HUES48 (cell line): ENCODE measurements at regions not wholly inside any gene's neighbourhood (a gene's known extent, or its start where the extent isn't known, plus 50 kb on each side); places are given as distances from the start of the nearest gene placed in this dataset.

Experiments
- H3K27ac ChIP-seq: one replicate; pipeline ENCODE4 v1.7.0; 2013; ENCODE audit warnings: low read depth, low read length, inconsistent platforms
- H3K27me3 ChIP-seq: 2 replicates; pipeline ENCODE4 v1.6.1; 2013; ENCODE audit warnings: mild to moderate bottlenecking, low read length; ENCODE audit not compliant: control insufficient read depth, insufficient read depth
- H3K36me3 ChIP-seq: 2 replicates; pipeline ENCODE4 v1.6.1; 2013; ENCODE audit warnings: low read length; ENCODE audit not compliant: control insufficient read depth, insufficient read depth
- H3K4me1 ChIP-seq: 2 replicates; pipeline ENCODE4 v1.6.1; 2013; ENCODE audit warnings: mild to moderate bottlenecking, low read length; ENCODE audit not compliant: control insufficient read depth, insufficient read depth
- H3K4me3 ChIP-seq: 2 replicates; pipeline ENCODE4 v1.5.1; 2013; ENCODE audit warnings: mild to moderate bottlenecking, low read depth, low read length
- H3K9ac ChIP-seq: 2 replicates; pipeline ENCODE4 v1.6.1; 2013; ENCODE audit warnings: mild to moderate bottlenecking, low read depth, low read length, moderate library complexity
- H3K9me3 ChIP-seq: 2 replicates; pipeline ENCODE4 v1.6.1; 2013; ENCODE audit warnings: low read length; ENCODE audit not compliant: control insufficient read depth, insufficient read depth

- no peaks in the 10 kb centered on the region for H3K27me3 ChIP-seq
- H3K9me3 ChIP-seq: no peaks in the 10 kb centered on the region; the same call in 1 of the 2 replicates
- no peak overlapping the region for H3K27ac ChIP-seq
- no peak overlapping the region for H3K9ac ChIP-seq
- H3K4me3 ChIP-seq: no peak overlapping the region
- H3K36me3 ChIP-seq: no peaks in the 10 kb centered on the region
- peaks cover 5% of the 10 kb centered on the region; the same call in 1 of the 2 replicates for H3K4me1 ChIP-seq
Measured at GRCh38 chr13:111864566-111864965, 202.4 kb upstream of the SOX1 start.

DNA sequence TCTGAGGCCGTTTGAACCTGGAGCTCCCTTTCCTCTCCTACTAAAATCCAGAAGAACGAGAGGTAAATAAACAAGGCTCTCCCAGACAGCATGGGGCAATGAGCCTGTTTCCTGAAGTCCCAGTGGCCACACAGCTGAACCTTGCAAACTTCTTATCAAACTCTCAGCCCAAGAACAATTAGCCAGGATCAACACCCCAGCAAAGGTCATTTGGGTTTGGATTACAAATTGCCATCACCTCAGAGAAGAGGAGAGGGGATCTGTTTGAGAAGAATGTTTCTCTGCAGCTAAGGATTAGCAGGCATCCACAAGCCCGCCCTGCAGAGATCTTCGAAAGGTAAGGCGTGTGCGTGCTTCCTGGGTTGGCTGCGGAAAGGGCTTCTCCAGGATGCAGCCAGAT lies 201.9 kb upstream of the SOX1 start:
- Histone ChIP-seq H3K4me3 (no peak overlapping the region), H3K4me1 (peaks cover under 1% of the 10 kb centered on the region; the same call in 1 of the 2 replicates), H3K9ac (no peak overlapping the region), H3K36me3 (no peaks in the 10 kb centered on the region), H3K27ac (no peak overlapping the region), H3K9me3 (no peaks in the 10 kb centered on the region; the same call in 1 of the 2 replicates), H3K27me3 (no peaks in the 10 kb centered on the region)

- H3K36me3 ChIP-seq: no peaks in the 10 kb centered on the region
- H3K9me3 ChIP-seq: no peaks in the 10 kb centered on the region; the same call in 1 of the 2 replicates
- no peak overlapping the region for H3K27ac ChIP-seq
- no peaks in the 10 kb centered on the region for H3K4me1 ChIP-seq
- no peak overlapping the region for H3K4me3 ChIP-seq
- no peaks in the 10 kb centered on the region for H3K27me3 ChIP-seq
- H3K9ac ChIP-seq: no peak overlapping the region
Measured at GRCh38 chr13:111865826-111866225, 201.1 kb upstream of the SOX1 start.

DNA sequence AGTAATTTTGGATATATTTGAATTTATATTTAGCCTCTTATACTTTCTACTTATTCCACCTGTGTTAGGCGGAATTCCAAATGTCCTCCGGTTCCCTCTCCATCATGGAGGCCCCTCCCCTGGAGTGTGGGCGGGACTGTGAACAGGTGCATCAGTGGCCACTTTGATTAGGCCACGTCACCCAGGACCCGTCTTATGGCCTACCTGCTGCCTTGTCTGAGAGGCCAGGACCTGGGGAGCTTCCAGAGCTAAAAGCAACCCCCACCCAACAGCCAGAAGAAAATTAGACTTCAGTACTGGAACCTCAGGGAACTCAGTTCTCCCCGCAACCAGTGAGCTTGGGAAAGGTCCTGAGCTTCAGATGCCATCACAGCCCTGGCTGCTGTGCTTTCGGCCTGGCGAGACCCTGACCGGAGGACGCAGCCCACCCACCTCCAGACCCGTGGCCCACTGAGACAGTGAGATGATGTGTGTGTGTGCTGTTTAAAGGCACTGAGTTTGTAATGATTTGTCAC lies 200.2 kb upstream of the SOX1 start:
- Histone ChIP-seq H3K4me3 (no peak overlapping the region), H3K36me3 (no peaks in the 10 kb centered on the region), H3K9me3 (no peaks in the 10 kb centered on the region; the same call in 1 of the 2 replicates), H3K4me1 (no peaks in the 10 kb centered on the region), H3K27me3 (no peaks in the 10 kb centered on the region), H3K9ac (no peak overlapping the region), H3K27ac (no peak overlapping the region)

DNA sequence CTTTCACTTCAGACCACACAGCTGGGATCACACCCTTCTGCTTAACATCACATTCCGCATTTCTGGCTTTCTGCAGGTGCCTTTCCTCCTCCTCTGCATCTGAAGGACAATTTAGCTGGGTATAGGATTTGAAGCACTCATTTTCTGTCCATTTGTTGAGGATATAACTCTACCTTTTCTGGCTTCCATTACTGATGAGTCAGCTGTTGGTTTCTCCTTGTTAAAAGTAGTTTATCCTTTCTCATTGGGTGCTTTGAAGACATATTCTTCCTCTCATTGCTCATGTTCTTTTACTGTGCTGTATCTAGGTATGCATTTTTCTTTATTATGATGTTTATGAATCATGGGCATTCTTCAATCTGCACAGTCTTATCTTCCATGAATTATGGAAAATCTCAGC lies 199.3 kb upstream of the SOX1 start:
- Histone ChIP-seq H3K27me3 (no peaks in the 10 kb centered on the region), H3K4me3 (no peak overlapping the region)

GRCh38 chr13:111868716-111869115 lies 198.2 kb upstream of the SOX1 start:
- Histone ChIP-seq H3K9ac (no peak overlapping the region), H3K4me3 (no peak overlapping the region), H3K27me3 (no peaks in the 10 kb centered on the region), H3K4me1 (no peaks in the 10 kb centered on the region), H3K9me3 (no peaks in the 10 kb centered on the region; the same call in 1 of the 2 replicates), H3K36me3 (no peaks in the 10 kb centered on the region), H3K27ac (no peak overlapping the region)

More for the DNA sequence above, 199.3 kb upstream of the SOX1 start:
- Histone ChIP-seq H3K9me3 (no peaks in the 10 kb centered on the region; the same call in 1 of the 2 replicates), H3K9ac (no peak overlapping the region), H3K27ac (no peak overlapping the region), H3K36me3 (no peaks in the 10 kb centered on the region), H3K4me1 (no peaks in the 10 kb centered on the region)

GRCh38 chr13:111872475-111873150 lies 194.3 kb upstream of the SOX1 start:
- Histone ChIP-seq H3K9me3 (no peaks in the 10 kb centered on the region; the same call in 1 of the 2 replicates), H3K4me3 (no peak overlapping the region), H3K9ac (no peak overlapping the region), H3K4me1 (no peaks in the 10 kb centered on the region), H3K27ac (no peak overlapping the region), H3K36me3 (no peaks in the 10 kb centered on the region), H3K27me3 (no peaks in the 10 kb centered on the region)

DNA sequence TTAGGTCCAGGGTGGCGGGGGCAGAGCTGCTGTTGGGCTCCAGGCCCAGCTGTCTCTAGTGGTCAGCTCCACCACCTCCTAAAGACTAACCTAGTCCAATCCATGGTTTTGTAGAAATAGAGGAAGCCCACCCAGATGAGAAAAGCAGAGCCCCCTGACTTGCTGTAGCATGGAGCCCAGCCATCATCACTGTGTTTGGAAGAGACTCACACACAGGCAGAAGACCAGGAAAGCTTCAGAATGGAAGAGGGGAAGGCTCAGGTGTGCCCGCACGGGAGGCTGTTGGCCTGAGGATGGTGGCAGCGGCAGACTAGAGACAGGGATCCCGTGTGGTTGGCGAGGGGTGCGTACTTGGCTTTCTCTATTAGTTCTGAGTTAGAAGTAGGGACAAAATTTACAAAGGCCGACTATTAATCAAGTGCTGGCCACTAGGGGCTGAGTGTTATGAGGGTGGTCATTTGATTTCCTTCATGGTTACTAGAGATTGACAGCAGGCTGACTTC lies 193.2 kb upstream of the SOX1 start:
- Histone ChIP-seq H3K4me3 (no peak overlapping the region), H3K9ac (no peak overlapping the region), H3K27ac (no peak overlapping the region), H3K36me3 (no peaks in the 10 kb centered on the region), H3K27me3 (no peaks in the 10 kb centered on the region), H3K4me1 (no peaks in the 10 kb centered on the region), H3K9me3 (no peaks in the 10 kb centered on the region)

GRCh38 chr13:111874981-111875380 lies 192.0 kb upstream of the SOX1 start:
- H3K27me3 ChIP-seq: no peaks in the 10 kb centered on the region
- H3K4me3 ChIP-seq: no peak overlapping the region
- no peaks in the 10 kb centered on the region for H3K36me3 ChIP-seq
- no peak overlapping the region for H3K9ac ChIP-seq
- H3K27ac ChIP-seq: no peak overlapping the region
- 0 out of 2 replicates have a peak, but pooled peaks cover 4% of the 10 kb centered on the region for H3K4me1 ChIP-seq
- no peaks in the 10 kb centered on the region for H3K9me3 ChIP-seq

DNA sequence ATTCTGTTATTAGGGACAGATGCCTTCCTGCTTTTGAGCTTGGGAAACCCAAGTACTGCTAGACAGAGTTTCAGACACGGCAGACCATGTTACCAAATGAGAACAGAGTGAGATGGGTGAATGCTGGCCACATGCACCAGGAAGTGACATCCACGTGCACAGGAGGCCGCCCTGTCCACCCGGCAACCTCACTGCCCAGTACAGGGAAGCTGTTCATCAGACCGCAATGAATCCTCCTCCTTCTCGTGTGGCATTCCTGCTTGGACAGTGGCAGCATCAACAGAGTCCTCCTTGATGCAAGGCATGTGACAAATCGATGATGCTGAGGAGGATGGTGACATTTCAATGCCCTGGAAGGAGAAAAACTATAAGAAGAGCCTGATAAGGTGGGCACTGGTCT lies 191.0 kb upstream of the SOX1 start:
- no peaks in the 10 kb centered on the region for H3K9me3 ChIP-seq
- H3K27me3 ChIP-seq: no peaks in the 10 kb centered on the region

DNA sequence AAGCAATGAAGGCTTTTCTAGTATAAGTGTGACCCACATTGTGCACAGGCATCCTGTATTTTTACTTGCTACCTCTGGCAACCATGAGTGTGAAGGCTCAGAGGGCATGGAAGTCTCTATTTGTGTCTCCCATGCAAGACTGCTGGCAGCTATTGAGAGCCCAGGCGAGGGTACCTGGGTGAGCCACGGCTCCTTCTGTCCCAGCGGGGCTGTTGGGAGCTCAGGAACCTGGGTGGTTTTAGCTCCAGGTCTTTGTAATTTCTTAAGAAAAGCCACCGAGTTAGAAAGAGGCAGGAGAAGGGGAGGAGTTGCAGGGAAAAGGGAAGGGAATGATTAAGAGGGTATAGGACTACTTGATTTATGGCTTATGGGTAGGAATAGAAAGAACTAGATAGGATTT lies 190.4 kb upstream of the SOX1 start:
- no peaks in the 10 kb centered on the region for H3K9me3 ChIP-seq
- H3K4me3 ChIP-seq: no peak overlapping the region
- H3K9ac ChIP-seq: no peak overlapping the region
- 0 out of 2 replicates have a peak, but pooled peaks cover 4% of the 10 kb centered on the region for H3K4me1 ChIP-seq
- H3K36me3 ChIP-seq: no peaks in the 10 kb centered on the region
- no peak overlapping the region for H3K27ac ChIP-seq
- no peaks in the 10 kb centered on the region for H3K27me3 ChIP-seq

More for the DNA sequence above, 191.0 kb upstream of the SOX1 start:
- Histone ChIP-seq H3K36me3 (no peaks in the 10 kb centered on the region), H3K27ac (no peak overlapping the region), H3K4me3 (no peak overlapping the region), H3K9ac (no peak overlapping the region), H3K4me1 (0 out of 2 replicates have a peak, but pooled peaks cover 4% of the 10 kb centered on the region)
